ENCODE measurements at regions not wholly inside any gene's neighbourhood (a gene's known extent, or its start where the extent isn't known, plus 50 kb on each side); places are given as distances from the start of the nearest gene placed in this dataset.

DNA sequence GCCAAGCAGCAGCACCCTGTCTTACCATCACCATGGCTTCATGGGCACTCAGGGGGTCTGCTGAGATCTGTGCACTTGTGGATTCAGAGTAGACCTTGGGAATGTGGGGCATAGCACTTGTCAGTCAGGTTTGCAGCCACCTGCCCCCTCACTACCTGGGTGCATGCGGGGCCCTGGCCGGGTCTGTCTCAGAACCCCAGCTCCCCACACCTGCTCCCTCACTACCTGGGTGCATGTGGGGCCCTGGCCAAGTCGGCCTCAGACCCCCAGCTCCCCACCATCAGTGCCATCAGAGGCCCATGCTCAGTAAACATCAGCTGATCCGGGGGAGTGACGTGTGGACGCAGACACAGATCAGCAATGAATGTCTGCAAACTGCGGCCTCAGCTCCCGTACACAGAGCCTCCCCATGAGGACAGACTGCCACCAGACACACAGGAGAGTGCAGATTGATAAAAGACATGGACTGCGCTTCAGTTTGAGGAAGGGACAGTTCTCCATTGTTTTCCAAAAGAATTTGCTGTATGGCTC is 205.1 kb downstream of the GLI2 start:
- DNase-seq = no peak

DNA sequence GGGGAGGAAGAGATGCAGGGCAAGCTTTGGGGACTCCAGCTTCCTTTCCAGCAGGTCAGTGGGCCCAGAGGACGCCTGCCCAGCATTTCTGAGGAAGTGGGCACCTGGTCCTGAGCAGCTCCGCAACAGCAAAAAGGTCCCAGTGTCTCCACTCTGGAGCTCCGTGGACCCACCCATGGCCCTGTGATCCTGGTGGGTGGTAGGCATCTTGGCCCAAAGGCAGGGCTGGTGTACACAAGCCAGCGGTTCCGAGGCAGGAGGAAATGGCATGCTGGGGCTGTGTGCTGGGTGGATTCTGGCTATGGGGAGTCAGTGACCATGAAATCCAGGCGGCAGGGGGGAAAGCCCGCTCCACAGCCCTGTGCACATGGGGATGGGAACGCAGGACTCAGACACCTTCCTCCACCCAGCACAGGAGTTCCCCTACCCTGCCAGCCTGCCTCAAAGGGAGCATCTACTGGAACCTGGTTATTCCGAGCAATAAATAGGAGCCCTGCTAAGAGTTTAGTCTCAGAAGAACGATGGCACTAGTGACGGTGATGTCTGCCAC is 206.0 kb downstream of the GLI2 start:
- no peak for DNase-seq

DNA sequence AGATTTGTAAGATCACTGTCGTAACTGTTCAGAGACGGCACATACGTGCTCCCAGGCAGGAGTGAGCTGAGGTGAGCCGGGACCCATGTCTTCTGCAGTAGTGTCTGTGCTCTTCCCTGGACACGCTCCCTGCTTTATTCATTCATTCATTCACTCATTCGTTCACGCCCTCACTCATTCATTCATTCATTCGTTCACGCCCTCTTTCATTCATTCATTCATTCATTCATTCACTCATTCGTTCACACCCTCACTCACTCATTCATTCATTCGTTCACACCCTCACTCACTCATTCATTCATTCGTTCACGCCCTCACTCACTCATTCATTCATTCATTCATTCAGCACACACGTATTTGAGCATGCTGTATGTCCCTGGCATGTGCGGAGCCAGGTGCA is 207.0 kb downstream of the GLI2 start:
- no peak for DNase-seq

DNA sequence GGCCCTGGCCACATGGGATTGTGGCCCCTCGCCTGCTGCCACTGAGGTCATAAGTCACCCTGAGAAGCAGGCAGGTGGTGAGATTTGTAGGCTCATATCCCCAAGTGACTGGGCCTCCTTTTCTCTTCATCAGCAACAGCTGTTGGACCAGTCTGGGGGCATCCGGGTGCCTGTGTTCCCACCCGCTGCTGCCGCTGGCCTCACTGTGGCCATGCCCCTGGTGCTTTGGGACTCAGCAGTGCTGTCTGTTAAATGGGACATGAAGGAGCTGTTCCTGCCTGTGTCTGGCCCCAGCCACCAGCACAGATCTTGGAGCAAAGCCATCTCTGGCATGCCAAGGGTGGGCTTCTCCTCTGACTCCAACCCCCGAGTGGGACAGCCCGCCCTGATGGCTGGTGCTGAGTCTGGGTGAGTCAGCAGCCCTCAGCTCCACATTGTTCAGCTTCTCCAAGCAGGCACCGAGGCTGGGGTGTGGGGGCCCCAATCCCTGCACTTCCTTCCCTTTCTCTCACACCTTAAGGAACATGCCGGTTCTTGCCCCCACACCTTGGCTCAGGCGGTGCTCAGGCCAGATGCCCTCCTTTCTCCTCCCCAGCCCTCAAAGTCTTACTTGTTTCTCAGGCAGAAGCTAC is 207.9 kb downstream of the GLI2 start:
- DNase-seq = no peak

DNA sequence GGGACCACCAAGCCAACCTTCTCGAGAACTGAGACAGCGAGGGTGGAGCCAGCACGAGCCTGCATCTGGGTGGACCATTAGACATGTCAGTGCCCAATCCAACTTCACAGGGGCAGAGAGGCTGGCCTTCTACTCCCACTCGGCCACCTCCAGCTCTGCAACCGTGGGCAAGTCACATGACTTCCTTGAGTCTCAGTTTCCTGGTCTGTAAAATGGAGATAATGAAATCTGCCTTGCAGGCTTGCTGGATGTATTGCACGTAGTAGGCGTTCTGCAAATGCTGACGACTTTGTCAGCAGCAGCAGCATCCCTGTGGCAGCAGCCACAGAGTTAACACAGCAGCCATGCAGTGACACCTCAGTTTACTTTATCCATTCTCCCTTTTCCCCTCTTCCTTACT is 208.9 kb downstream of the GLI2 start:
- DNase-seq = no peak

DNA sequence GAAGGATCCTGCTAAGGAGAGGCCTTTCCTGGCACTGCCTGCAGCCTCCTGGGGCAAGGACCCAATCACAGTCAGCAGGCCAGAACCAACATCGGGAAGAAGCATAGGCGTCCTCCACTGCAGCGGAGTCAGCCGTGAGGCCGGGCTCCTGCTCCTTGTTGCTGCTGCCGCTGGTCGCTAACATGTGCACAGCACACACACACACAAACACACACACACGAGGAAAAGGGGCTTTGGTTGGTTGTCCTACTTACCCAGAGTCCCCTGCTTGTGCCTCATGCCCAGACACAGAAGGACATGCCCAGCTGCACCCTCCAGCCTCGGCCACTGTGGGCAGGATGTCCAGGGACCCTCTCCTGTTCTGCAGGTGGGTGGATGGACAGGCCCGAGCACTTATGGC is 209.4 kb downstream of the GLI2 start:
- DNase-seq = no peak

DNA sequence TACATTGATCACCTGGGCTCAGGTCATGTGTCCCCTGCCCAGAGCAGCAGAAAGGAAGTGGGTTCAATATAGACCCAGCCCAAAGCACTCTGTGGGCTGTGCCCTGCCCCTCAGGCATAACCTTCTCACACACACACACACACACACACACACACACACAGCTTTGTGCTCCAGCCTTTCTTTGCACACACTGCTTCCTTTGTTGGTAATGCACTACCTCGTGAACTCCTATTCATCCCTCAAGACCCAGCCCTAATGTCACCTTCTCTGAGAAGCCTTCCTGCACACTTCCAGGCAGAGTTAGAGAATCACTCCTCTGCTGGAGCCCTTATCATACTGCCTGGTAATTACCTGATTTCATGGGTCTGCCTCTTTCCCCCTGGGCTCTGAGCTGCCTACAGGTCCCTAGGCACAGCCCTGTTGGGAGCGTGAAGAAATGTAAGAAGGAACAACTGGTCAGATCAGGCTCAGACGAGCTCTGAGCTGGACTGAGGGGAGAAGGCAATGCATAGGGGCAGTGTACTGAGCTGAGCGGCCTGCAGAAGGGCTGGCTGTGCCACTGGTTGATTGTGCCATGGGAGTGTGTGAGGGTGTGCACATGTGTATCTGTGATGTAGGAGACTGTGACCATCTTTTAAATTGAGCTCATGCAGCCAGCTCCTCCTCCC is 210.3 kb downstream of the GLI2 start:
- DNase-seq = no peak

DNA sequence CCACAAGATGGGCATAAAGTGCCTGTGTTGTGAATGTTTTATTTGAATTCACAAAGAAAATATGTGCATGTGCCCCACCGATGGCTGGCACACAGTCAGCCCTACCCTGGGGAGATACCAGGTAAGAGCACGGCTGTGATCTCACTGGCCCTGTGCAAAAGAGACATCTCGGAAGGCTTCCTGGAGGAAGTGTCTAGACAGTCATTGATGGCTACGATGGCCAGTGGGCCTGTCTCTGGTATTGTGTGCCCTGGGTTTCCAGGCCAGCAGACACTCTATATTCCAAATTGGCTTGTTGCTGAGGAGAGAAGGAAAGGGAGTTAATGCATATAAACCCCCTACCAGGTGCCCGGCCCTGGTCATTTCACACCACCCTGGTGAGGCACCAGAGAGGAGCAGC is 211.7 kb downstream of the GLI2 start:
- DNase-seq = no peak

DNA sequence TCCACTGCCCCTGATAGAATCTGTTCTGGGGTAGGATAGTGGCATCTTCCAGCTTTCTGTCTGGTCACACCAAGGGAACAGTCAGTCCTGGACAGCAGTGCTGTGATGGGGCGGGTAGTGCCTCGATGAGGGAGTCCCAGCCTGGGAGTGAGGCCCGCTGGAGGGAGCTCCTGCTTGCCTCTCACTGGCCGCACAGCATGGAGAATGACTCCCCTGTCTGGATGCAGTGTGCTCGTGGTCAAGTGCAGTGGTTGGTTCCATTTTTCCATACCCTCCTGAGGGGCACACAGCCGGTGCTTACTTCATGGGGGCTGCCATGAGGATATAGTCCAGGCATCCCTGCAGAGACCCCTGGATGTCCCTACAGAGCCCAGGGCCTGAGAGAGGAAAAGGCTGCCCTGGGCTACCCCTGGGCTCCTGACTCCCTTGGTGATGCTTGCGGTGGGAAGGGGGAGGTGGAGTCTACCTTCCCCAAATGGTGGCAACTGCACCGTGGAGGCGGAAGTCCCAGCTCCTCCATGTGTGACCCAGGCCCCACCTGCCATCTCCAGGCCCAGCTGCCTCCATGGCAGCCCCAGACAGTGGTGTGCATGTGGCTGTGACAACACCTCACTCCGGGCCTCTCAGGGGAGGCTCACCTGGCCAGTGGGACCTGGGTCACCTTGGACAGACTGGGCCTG is 212.5 kb downstream of the GLI2 start:
- DNase-seq = no peak

DNA sequence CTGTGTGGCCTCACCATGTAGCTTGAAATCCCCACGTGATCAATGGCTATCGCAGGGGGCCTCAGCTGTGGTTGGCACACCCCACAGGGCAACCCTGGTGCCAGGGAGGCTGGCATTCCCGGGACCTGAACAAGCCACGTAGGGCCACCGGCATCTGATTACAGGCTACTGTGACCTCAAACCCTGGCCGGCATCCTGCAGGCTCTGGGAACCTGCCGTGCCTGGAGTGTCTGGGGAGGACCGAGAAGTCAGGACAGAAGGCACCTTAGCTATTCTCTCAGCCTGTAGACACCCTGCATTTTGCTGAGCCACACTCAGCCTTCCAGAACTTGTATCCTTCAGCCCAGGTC is 213.0 kb downstream of the GLI2 start:
- DNase-seq = no peak

DNA sequence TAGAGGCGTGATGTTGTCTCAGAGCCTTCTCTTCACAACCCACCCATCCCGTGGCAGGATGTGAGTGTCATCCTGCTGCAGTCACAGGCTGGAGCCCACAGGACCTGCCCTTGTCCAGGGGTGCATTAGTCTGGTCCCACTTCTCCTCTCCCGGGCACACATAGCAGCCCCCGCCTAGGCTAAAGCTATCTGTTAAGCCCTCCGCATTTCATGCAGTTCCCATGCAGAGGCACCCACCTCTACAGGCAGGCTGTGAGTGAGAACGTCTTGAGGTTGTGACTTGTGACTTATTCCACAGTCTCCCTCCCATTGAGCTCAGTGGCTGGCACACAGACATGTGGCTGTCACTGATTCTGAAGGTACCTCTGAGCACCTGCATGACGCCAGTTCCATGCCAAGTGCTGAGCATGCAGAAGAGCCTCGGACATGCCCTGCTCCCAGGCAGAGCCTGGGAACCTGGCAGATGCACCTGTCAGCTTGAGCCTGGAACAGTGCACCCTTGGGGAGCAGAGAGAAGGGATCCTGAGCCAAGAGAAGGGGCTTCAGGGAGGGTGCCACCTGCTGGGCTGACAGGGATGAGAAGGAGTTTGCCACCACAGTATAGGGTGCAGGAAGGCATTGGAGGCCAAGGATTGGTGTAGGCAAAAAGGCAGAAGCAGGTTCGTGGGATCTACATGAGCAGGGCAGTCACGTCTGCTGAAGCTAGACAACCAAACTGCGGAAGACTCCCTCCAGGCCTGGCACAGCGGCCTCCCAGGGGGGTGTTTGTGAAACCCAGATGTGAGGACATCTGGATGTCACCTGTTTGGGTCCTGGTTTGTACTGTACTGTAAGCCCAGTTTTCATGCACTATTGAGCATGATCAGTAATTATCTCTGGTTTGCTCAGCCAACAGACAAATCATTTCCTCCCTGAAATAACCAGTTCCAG is 213.6 kb downstream of the GLI2 start:
- no peak for DNase-seq

DNA sequence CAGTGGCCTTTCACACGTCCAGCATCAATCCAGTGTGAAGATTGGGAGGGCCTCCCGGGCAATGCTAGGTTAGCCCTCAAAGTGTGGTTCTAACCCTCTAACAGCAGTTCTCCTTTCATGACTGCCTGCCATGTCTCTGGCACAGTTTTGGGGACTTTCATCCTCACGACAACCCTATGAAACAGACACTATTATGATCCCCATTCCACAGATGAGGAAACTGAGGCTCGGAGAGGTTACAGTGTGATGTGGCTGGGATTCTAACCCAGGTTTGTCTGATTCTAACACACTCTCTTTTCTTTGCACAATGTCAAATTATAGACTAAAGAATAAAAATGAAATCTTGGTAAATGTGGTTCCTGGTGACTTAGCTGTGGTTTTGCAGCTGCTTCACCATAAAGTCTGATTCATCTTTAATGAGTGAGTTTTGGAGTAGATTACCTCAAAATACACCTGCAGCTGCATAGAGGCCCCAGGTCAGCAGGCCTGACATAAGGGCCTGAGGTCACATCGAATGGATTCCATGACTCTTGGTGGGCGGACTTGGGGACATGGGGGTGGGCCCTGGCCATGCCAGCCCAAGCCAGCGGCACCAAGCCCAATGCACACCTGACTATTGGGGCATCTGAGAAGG is 214.4 kb downstream of the GLI2 start:
- DNase-seq = no peak

DNA sequence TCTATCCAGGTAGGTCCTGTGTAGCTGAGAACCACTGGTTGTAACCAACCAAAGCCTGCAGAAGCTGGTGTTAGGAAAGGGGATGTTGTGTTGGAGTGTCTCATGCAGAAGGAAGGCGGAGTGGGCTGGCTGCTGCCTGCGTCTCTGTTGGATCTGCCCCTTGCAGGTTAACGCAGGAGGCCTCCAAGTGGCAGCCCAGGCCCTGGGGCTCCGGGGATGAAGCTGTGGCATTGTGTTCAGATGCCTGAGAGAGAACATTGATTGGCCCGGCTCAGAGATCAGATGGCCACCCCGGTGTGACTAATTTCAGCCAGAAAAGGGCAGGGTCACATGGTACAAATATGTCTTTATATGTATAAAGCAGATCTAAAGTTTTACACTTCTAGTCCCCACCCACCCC is 216.0 kb downstream of the GLI2 start:
- DNase-seq = no peak

DNA sequence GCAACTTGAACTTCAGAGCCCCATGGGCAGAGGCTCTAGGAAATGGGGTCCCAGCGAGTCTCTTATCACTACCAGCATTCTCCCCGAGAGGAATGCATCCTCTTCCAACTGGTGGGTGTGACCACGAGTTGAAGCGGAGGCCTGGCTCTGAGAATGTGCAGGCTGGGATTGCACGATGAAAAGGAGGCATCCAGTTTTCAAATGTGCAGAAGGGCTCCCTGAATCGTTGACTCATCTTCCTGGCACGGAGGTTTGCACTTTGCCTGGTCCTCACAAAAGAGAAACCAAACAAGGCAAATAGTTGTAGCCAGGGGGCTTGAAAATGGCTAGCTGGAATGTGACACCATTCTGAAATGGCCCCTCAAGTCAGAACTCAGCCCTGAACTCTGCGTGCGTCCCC is 216.7 kb downstream of the GLI2 start:
- DNase-seq = no peak

DNA sequence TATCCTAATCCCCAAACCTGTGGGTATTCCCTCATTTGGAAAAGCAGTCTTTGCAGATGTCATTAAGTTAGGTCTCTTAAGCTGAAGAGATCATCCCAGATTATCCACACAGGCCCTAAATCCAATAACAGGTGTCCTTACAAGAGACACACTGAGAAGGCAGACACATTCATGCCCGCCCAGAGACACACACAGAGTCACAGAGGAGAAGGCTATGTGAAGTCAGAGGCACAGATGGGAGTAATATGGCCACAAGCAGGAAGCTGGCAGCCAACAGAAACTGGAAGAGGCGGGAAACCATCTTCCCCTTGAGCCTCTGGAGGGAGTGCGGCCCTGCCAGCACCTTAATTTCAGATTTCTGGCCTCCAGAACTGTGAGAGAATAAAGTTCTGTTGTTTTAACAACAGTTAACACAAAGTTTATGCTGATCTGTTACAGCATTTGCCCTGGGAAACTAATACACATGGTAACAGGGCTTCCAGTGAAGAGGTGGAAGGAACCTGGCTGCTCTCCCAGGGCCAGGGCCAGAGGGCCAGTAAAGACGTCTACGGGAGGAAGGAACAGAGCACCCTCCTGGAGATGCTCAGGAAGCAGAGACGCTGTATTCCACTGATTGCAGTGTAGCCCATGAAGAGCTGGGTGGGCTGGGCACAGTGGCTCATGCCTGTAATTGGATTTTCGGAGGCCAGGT is 217.5 kb downstream of the GLI2 start:
- no peak for DNase-seq

DNA sequence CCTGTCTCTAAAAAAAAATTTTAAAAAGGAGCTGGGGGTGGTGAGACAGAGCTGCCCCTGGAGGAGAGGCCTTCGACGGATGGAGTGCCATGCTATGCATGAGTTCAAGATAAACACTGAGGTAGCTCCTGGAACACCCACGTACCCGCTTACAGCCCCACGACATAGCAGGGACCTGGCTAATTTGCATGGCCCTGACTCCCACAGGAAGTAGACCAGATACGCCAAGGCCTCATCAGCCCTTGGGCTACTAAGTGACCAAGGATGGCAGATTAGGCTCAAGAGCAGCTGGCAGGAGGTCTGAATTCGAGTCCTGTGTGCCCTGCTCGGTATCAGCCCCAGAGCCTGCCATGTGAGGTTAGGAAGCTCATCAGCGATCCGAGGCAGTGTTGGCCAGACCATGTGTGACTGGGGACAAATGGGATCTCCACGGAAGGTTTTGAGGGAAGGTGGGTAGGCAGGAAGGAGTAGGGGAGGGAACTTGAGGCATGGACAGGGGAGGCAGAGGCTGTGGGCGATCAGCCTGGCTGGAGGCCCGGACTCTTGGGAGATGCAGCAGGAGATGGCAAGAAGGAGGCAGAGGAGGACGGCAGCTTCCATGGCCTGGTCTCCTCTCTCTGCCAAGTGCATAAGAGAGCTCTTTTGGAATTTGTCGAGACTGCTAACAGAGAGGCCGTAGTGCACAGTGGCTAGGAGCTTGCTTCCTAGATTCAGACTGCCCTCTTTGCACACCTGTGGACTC is 218.3 kb downstream of the GLI2 start:
- DNase-seq = no peak

DNA sequence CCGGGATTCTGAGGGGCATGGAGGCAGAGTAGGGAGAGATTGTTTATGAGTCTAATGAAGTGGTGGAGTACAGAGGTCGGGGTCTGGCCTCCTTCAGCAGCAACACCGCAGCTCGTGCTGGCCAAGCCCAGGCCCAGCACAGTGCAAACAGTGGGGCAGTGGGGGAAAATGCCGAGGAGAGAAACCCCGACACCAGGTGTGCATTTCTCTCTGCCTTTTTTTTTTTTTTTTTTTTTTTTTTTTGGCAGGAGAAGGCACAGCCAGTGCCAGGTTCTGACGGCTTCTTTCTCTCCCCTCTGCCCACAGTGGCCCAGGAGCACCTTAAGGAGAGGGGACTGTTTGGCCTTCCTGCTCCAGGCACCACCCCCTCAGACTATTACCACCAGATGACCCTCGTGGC is 219.3 kb downstream of the GLI2 start:
- DNase-seq = no peak

DNA sequence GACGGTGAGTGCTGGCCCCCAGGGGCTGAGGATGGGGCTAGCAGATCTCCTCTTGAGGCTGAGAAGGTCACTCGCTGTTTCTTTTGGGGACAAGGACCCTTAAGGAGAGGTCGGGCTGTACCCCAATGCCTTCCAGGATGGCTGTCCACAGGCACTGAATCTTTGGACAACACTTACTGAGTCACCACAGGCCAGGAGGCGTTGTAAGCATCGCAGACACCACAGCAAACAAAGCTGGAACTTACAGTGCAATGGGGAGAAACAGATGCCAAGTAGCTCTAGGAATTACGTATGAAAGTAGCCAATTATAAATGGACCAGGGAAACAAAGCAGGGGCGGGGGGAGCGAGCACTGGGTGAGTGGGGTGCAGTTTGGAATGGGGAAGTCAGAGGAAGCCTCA is 219.8 kb downstream of the GLI2 start:
- DNase-seq = no peak

DNA sequence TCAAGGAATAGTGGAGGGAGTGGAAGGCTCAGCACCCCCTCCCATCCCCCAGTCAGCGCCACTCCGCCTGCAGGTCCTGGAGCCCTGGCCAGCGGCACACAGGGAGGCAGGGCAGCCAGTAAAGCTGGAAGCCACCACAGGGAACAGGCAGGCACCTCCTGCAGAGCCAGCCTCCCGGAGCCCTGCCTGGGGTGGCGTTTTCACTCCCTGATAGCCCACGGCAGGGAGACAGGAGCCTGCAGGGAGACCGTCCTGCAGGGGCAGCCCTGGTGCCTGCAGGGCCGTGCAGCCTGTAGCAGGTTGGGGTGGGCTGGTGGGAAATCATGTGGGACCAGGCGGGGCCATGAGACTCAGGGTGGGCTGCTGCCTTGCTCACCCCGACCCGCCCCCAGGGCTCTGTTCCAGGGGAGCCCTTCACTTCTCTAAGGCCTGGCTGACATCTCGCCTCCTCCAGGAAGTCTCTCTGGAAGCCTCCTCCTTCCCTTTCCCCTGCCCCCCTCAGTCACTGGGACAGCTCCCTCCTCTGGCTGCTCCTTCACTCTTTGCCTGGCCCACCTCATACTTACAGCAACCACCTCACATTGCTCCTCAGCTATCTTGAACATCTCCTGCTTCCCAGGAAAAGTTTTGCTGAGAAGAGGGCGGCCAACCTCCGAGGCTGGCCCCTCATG is 221.0 kb downstream of the GLI2 start:
- no peak for DNase-seq

DNA sequence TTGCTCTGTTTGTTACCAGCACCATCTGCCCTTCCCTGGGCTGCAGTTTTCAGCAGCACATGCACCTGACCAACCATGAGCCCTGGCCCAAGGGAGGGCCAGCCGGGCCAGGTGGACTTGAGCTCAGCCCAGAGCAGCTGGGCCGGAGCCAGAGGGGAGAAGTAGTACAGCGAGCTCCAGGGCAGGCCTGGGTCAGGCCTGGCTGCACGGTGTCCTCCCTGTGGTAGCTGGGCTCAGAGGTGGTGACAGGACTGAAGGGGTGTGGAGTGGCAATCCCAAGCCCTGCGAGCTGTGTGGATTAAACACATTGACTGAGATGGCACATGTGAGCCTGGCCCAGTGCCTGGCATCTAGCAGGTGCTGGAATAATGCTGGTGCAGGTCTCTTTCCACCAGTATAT is 222.2 kb downstream of the GLI2 start:
- no peak for DNase-seq

Data from CD4-positive, alpha-beta T cell treated with Interferon alpha-2 for 1 hour (primary cell).